HTR-8/SVneo (cell line): ENCODE measurements at regions not wholly inside any gene's neighbourhood (a gene's known extent, or its start where the extent isn't known, plus 50 kb on each side); places are given as distances from the start of the nearest gene placed in this dataset.

Experiments used
- DNase-seq: peaks from one replicate; pipeline ENCODE4 v3.0.0; 2011; ENCODE audit warnings: low spot score, mixed read lengths; ENCODE audit not compliant: insufficient read length
- FAIRE-seq: peaks from 2 replicates; lab custom pipeline; 2011; peaks lifted over from hg19 to GRCh38; lab: Jason Lieb, UNC

DNA sequence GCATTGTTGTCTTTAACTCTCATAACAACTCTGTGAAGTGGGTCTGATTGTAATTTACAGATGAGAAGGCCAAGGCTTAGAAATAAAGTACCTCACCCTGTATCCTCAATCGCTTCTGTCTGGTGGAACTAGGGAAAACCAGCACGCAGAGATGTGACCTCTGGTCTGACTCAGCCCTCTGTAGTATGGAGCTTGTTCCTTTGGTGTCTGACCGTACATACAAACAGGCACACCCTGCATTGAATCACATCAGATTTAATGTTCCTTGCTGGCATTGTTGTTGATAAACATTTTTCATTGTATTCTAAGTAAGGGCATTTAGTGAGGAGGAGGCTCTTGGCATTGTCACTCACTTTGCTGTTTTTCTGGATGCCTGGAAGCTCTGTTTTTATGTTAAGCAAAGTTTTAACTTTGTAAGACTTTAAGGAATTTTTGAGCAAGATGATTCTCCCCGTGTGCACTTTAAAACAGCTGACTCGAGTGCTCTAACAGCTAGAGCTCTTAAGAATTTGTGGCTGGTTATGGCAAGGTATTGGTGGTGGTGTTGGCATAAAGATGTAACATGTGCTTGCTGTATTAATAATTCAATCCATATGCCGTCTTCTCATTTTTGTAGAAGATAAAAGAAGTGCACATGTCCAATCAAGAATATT is 89.0 kb upstream of the SPATA13 start:
- FAIRE-seq (no peak), DNase-seq (no peak)

DNA sequence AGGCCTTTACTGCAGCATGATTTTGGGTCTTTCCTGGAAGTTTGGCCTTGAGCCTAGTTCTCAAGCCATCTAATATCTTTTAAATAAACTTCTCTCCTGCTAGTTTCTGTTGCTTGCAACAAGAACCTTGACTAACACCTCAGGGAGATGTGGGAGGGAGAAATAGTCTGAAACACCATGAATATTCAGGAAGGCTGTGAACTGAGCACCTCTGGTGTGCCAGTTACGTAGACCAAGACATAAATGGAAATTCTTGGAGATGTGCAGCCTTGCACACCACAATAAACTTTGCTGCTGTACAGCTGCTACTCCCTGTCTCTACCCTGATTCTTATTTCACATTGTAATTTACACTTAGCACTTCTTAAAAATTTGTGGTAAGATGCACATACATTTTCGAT is 86.9 kb upstream of the SPATA13 start:
- FAIRE-seq: no peak
- no peak for DNase-seq

DNA sequence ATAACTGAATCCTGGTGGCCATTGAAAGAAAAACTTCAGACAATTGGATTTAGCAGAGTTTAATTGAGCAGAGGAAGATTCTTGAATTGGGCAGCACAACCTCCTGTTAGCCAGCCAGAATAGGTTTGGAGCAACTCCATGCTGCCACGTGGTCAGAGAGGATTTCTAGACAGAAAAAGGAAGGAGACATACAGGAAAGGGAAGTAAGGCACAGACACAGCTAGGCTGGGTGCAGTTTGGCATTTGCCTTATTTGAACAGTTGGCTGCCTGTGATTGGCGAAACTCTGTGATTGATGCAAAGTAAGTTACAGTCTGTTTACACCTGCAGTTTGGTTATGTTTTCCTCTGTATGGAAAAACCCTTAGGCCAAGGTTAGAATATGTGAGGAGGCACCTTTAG is 85.8 kb upstream of the SPATA13 start:
- DNase-seq (no peak), FAIRE-seq (no peak)

DNA sequence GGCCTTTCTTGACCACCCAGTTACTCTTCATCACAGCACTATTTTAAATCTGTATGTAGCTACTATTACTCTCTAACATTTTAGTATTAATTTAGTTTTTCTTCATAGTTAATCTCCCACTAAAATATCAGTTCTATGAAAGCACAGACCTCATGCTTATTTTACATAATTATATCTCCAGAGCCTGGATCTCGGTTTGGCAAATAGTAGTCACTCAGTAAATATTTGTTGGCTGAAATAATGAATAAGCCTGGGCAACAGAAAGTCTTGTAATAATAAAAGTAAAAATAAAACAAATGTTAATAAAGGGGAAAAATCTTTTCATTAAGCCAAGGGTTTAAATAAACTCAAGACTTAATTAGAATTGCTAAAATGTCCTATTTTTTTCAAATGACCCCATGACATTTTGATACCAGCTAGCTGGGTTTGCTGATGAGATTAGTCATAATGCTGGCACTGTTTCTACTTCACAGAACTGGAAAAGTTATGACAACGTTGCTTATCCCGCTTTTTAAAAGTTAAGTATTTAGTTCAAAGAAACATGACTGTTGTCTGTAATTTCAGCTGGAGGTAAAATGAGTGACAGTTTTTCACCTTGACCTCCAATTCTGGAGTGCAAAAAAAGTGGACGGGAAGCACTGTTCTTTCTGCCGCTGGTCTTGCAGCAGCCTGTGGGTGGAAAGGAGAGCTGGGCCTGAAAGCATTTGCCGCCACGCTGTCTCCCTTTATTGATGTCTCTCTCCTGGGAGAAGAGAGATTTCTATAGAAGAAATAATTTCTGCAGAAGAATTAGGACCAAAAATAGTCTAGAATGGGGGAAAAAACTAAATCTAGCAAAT is 85.2 kb upstream of the SPATA13 start:
- DNase-seq: no peak
- FAIRE-seq: no peak

DNA sequence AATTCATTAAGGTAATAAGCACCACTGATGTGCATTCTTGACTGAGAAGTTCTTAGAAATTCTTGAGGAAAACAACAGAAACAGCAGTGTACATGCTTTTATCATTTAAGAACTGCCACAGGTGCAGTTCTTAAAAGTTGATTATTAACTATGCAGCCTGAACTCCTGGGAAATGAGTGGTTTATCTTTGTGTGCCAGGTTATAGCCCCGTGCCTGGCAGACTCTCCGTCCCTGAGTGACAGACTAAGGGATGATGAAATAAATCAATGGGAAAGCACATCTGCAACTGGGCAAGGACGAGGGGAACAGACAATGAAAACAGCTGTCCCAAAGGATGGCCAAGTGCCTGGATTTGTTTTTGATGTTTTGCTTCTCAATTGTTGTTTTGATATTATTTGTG is 84.4 kb upstream of the SPATA13 start:
- no peak for FAIRE-seq
- DNase-seq: no peak

DNA sequence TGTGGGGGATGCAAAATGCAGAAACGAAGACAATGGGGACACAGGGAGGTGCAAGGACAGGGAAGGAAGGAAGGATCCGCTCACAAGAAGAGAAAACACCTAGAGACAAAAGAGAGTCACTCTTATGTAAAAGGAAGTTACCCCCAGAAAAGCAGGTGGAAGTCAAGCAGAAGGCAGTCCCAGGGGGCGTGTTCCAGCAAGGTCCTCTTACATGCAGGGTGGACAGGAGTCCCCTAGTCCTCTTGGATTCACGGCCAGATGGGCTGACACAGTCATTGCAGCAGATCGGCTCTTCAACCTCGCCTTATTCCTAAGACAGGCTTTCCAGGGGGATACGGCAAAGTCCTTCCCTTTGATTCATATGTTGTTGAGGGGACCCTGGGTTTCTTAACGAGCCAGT is 83.9 kb upstream of the SPATA13 start:
- no peak for DNase-seq
- no peak for FAIRE-seq

DNA sequence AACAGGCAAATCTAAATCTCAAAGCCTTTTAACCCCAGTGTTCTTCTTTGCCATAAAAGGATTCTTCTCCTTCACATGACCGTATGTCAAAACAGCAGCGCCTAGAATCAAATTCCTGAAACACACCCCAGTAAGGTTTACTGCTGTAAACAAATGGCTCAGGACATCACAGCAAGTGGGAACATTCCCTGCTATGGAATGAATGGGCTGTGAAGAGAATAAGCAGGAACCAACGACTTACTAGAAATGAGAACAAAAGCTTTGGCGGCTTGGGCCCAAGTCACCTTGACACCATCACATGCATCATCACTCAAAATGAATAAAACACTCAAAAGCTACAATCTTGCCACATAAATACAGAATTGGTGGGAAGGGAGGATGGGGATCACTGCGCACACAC is 80.4 kb upstream of the SPATA13 start:
- FAIRE-seq: no peak
- DNase-seq: no peak

DNA sequence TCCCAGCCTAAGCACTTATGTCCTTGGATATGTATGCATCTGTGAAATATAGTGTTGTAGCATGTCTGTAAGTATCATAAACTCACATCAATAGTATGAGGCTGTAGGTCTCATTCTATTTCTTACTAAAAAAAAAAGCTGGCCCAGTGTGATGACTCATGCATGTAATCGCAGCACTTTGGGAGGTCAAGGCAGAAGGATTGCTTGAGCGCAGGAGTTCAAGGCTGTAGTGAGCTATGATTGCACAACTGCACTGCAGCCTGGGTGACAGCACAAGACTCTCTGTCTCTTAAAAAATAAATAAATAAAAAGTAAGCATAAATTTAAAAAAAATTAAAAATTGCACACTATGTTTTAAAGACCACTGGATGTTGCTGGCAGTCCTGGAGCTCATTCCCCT is 79.1 kb upstream of the SPATA13 start:
- DNase-seq (no peak), FAIRE-seq (no peak)

DNA sequence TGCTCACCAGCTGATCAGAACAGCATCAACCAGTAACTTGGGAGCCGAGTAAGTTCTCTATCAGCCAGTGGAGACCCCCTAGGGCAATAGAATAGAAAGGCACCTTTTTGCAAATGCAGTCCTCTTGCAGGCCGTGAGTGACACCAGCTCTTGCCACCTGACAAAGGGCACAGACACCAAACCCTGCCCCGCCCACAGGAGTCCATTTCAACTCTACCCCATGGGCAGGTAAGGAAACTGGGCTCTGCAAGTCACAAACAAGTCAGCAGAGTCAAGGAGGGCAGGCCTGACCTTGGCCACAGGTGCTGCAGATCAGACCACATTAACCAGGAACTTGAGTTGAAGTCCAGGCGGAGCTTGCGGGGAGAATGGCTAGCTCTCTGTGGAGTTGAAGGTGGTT is 77.4 kb upstream of the SPATA13 start:
- DNase-seq: no peak

DNA sequence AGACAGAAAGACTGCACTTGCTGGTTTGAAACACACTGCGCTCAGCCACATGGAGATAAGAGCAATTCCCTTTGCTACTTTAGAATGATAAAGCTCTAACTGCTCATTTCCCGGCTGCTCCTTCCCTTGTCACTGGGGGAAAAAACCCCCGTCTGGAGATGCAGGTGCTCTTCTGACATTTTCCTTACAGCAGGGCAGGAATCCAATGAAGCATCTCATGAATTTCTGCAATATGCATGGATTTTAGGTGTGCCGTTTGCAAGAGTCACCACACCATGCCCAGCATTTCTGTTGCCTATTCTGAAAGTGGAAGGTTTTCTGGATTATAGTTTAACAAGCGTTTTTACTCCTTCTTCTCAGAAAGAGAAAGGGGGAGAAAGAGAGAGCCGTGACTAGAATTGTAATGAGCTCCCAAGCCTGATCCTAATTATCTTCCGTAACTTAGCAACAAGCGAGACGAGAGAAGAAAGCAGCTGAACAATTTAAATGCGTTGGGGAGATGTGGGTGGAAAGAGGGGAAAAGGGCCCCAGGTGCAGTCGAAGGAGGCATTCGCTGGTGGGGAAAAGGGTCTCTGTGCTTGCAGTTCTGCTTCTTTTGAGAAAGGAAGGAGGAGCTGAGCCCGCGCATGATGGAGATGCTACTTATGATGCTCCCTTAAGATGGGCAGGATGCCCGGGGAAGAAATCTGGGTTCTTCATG is 76.6 kb upstream of the SPATA13 start:
- FAIRE-seq (no peak), DNase-seq (no peak)

More for the DNA sequence above, 77.4 kb upstream of the SPATA13 start:
- no peak for FAIRE-seq

DNA sequence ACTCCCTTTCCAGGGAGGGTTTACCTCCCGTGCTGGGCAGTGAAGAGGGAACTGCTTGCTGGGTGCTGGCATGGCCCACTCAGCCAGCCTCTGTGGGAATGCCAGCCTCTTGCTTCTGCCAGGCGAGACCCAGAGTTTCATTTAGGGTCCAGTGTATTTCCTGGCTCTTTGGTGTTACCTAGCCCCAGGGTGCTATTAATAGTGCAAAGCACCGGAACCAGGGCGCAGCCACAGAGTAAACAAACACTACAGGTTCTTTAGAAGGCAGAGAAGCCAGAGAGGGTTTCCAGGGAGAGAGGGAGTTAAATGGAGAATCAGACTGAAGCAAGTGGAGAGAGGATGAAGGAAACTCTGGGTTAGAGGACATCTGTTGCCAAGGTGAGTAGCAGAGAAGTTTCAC is 74.9 kb upstream of the SPATA13 start:
- no peak for DNase-seq
- FAIRE-seq: no peak

DNA sequence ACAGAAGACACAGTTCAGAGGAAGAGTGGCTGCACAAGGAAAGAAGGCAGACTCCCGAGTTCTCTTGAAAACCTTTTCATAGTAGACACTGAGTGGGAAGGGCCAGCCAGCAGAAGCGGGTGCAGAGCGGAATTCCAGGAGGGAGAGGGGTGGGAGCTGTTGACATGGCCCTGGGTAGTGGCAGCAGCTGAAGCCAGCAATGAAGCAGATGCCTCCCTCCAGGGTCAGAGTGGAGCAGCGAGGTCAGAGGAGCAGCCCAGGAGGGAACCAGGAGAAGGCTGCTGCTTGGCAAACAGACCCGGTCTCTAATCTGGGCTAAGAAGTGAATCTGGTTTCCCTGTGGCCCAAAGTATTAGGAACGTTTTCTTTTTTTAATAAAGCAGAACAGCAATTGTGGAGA is 73.9 kb upstream of the SPATA13 start:
- FAIRE-seq (no peak), DNase-seq (no peak)

DNA sequence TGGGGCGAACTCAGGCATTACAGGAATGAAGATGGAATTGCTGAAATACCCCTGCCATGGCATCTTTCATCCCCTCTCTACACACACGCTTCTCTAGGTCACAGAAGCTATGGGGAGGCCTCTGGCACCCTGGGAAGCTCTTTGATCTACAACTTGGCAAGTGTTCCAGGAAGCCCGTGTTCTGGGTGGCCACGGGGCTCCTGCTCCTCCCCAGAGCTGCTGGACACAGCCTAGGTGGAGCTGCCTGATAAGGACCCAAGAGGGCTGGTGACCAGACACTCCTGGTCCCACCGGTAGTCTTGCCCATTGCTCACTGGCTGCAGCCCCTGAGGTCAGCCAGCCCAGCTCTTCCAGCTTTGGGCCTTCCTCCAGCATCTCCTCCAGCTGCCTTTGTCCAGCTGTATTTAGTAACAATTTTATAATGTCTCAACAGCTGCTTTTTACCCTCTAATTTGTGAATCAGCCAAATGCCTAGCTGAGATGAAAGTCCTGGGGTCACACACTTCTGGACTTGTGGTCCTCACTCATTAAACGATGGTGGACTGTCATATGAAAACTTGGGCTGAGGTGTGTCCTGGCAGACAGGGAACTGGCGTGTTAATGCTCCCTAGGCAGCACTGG is 72.8 kb upstream of the SPATA13 start:
- FAIRE-seq: no peak
- no peak for DNase-seq

DNA sequence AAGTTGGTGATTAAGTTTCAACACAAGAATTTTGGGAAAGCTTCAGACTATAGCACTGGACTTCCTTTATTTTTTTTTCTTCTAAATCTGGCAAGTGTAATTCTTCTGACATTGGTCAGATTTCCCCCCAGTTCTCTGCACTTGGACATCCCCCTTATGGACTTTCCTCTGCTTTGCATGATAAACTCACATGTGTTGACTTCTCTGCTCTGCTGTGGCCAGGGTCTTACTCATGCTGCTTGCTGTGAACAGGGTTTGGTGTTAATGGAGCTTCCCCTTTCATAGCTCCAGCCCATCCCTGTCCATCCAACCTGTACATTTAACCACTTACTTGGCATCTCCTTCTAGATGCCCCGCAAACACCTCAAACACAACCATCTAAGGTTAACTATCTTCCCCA is 70.5 kb upstream of the SPATA13 start:
- FAIRE-seq: no peak
- DNase-seq: no peak

DNA sequence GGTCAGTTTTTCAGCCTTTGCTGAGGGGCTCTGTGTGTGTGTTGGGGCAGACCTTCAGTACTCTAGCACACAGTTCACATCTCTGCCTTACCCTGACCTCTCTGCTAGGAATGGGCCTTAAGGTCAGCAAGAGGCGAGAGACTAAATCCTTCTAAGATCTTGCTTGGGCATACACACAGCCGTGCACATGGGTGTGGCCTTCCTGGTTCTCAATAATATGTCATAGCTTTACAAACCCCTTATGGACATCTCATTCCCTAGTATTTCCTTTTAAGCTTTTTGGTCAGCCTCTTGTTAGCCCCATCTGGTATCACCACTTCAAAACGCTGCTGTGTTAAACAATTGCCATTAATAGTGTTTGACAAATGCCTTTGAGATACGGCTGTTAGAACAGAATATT is 69.4 kb upstream of the SPATA13 start:
- DNase-seq: no peak
- FAIRE-seq: no peak

DNA sequence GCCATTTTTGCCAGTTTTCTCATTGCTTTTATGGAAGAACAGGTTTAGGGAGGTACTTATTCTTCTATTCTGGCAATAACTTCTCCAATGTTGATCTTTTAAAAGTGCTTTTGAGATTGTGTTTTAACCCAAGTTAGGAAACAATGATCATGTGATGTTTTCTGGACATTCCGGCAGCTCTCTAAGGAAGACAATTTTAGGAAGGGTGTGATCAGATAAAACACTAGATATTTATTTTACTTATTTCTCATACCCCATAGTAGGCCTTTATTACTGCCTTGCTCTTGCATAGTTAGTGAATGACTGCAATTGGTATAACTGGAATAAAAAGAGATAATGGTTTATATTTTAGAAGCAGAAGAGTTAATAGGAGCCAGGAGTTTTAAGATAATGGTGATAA is 68.4 kb upstream of the SPATA13 start:
- FAIRE-seq (no peak), DNase-seq (no peak)

DNA sequence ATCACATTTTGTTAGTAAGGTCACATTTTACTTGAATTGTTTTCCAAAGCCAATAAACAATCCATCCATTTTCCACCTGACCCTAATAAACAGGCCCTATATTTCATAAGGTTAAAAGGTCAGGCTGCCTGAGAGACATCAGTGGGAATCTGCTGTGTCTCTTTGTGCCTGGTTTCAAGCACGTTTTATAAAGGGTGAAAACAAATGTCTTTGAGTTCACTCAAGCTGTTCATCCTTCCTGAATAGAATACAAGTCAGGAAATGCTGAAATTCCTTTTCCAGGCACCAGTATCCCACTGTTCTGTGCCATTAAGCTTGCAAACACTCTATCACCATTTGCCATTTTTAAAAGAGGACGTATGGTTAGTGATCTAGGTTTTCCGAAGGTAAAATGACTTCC is 67.5 kb upstream of the SPATA13 start:
- DNase-seq: no peak
- FAIRE-seq: no peak

DNA sequence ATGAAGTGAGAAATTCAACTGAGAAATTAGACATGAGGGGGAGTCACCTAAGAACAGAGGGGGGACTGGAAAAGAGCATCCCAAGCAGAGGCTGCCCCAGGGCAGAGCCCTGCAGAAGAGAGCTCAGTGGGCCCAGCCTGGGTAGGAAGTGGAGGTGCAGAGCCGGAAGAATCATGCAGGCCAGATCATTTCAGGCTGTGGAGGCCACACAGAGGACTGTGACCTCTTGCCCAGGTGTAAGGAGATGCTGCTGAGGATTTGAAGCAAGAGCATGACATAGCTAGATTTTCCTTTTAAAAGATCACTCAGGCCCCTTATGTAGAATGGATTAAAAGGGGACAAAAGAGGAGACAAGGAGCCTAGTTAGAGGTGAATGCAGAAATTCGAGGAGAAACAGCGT is 63.9 kb upstream of the SPATA13 start:
- DNase-seq (no peak), FAIRE-seq (no peak)

DNA sequence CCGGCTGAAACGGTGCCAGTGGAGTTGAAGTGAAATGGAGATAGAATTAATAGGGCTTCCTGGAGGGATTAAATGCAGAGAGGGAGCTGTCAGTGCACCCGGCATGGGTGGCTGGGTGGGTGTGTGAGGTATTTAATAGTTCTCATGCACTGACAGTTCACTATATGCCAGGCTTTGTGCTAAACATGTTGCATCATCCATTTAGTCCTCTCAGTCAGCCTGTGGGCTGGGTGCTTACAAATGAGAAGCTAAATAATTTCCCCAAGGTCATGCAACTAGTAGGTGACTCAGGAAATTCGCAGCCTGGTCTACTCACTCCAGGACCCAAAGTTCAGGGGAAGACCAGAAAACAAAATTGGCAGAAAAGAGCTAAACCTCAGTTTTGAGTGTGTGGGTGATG is 63.5 kb upstream of the SPATA13 start:
- no peak for FAIRE-seq
- DNase-seq: no peak

DNA sequence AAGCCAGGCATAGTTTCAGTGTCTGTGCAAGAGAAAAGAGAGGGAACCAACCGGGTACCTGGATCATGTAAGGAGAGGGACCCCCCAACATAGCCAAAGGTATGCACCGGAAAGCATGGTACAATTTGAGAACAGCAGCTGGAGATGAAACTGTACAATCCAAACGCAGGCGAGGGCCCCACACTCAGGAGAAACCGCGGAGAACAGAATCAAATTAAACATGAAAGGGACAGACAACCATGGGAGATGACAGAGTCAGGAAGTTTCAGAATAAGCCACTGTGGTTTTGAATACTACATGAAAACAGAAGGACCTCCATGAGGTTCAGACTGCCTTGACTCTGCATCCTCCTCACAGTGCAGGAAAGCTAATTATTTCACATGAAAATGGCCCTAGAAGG is 62.9 kb upstream of the SPATA13 start:
- no peak for FAIRE-seq

DNA sequence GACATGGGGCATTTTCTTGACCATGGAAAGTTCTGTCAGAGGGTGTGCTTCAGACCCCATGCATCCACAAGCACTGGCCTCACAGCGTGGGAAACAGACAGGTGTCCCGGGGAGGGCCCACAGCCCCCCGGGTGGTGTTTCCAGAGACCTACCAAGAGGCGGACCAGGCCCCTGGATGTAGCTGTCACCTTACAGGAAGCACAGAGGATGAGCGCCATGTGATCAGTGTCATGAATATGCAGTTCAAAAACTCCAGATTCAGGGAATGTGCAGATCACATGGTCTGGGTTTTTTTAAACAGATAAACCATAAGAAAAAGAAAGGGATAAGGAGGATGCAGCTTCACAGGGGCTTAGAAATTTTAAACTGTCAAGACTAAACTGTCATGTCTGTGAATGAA is 61.0 kb upstream of the SPATA13 start:
- no peak for DNase-seq
- no peak for FAIRE-seq

More for the DNA sequence above, 62.9 kb upstream of the SPATA13 start:
- DNase-seq: no peak
